HT1080 (cell line): ENCODE measurements at regions not wholly inside any gene's neighbourhood (a gene's known extent, or its start where the extent isn't known, plus 50 kb on each side); places are given as distances from the start of the nearest gene placed in this dataset.

Source experiments
- DNase-seq: peaks from one replicate; pipeline ENCODE4 v3.0.0-alpha.2; 2015; ENCODE audit warnings: low read depth

GRCh38 chr6:164168595-164168994 is 754.1 kb downstream of the QKI start:
- DNase-seq: no peak

- no peak for DNase-seq
Observed at GRCh38 chr6:164167873-164168405, 753.4 kb downstream of the QKI start.

- DNase-seq: no peak
Observed at GRCh38 chr6:164166996-164167395, 752.5 kb downstream of the QKI start.

- no peak for DNase-seq
Observed at GRCh38 chr6:164166515-164166914, 752.0 kb downstream of the QKI start.

- DNase-seq: peak; percentile 20
Observed at GRCh38 chr6:164164876-164165275, 750.4 kb downstream of the QKI start.

GRCh38 chr6:164163239-164163638 is 748.7 kb downstream of the QKI start:
- DNase-seq: no peak

- no peak for DNase-seq
Observed at GRCh38 chr6:164159061-164159460, 744.5 kb downstream of the QKI start.

- no peak for DNase-seq
Observed at GRCh38 chr6:164154588-164154987, 740.1 kb downstream of the QKI start.

GRCh38 chr6:164152611-164153010 is 738.1 kb downstream of the QKI start:
- DNase-seq: no peak

GRCh38 chr6:164151161-164152120 is 736.9 kb downstream of the QKI start:
- no peak for DNase-seq

- no peak for DNase-seq
Observed at GRCh38 chr6:164150232-164150631, 735.7 kb downstream of the QKI start.

- no peak for DNase-seq
Observed at GRCh38 chr6:164148788-164149187, 734.3 kb downstream of the QKI start.

GRCh38 chr6:164144316-164144715 is 729.8 kb downstream of the QKI start:
- DNase-seq: no peak

- DNase-seq: no peak
Observed at GRCh38 chr6:164142322-164142721, 727.8 kb downstream of the QKI start.

- DNase-seq: no peak
Observed at GRCh38 chr6:164135511-164136132, 721.1 kb downstream of the QKI start.

- DNase-seq: peak; percentile 44
Observed at GRCh38 chr6:164133095-164133494, 718.6 kb downstream of the QKI start.

- no peak for DNase-seq
Observed at GRCh38 chr6:164130585-164130984, 716.1 kb downstream of the QKI start.

- no peak for DNase-seq
Observed at GRCh38 chr6:164130151-164130550, 715.6 kb downstream of the QKI start.

- DNase-seq: no peak
Observed at GRCh38 chr6:164129218-164129617, 714.7 kb downstream of the QKI start.

GRCh38 chr6:164128101-164128500 is 713.6 kb downstream of the QKI start:
- no peak for DNase-seq

- peak; percentile 68 for DNase-seq
Observed at GRCh38 chr6:164124986-164125385, 710.5 kb downstream of the QKI start.

GRCh38 chr6:164124473-164124872 is 710.0 kb downstream of the QKI start:
- no peak for DNase-seq
